ENCODE measurements at regions not wholly inside any gene's neighbourhood (a gene's known extent, or its start where the extent isn't known, plus 50 kb on each side); places are given as distances from the start of the nearest gene placed in this dataset.
"Not testable (repeated sequence)": the region's sequence is repeated elsewhere in the genome, so short reads cannot be mapped to it uniquely, and the experiment has no call there.

DNA sequence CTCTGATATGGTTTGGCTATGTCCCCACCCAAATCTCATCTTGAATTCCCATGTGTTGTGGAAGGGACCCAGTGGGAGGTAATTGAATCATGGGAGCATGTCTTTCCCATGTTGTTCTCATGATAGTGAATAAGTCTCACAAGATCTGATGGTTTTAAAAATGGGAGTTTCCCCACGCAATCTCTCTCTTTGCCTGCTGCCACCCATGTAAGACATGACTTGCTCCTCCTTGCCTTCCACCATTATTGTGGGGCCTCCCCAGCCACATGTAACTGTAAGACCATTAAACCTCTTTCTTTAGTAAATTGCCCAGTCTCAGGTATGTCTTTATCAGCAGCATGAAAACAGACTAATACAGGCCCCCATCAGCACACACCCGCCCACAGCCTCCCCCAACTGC, 356.0 kb upstream of the POU5F2 start:
- H2BK15ac ChIP-seq (ENCODE audit: low read length); H4K8ac ChIP-seq (ENCODE audit: extremely low read depth, insufficient read depth, low read length); H3K9ac ChIP-seq (replicated peaks in 1 of 4; ENCODE audit: extremely low read depth in 1 of 4, low read depth in 3 of 4, low read length in 3 of 4); H3K4ac ChIP-seq (replicated peaks; ENCODE audit: insufficient read length, low read depth, low read length); H4K91ac ChIP-seq (replicated peaks; ENCODE audit: insufficient read length, low read length); H3K23ac ChIP-seq (ENCODE audit: insufficient read length); H3K79me2 ChIP-seq (ENCODE audit: control insufficient read depth in 1 of 2, insufficient read depth in 2 of 2, low read length in 2 of 2); H4K5ac ChIP-seq (ENCODE audit: insufficient read length, low read depth, low read length); H3K79me1 ChIP-seq (ENCODE audit: low read depth, low read length); H3K4me2 ChIP-seq (ENCODE audit: insufficient read depth in 1 of 2, low read depth in 2 of 2, low read length in 2 of 2); H4K20me1 ChIP-seq (replicated peaks in 1 of 2; ENCODE audit: control insufficient read depth in 1 of 2, insufficient read depth in 2 of 2, low read length in 2 of 2); H3K36me3 ChIP-seq (ENCODE audit: control insufficient read depth in 2 of 4, insufficient read depth in 4 of 4, low read length in 3 of 4); H3K14ac ChIP-seq (ENCODE audit: insufficient read length); H2BK120ac ChIP-seq (replicated peaks; ENCODE audit: low read depth, low read length); H2BK12ac ChIP-seq (ENCODE audit: low read depth, low read length); H2AK5ac ChIP-seq (ENCODE audit: low read depth, low read length); H3K9me3 ChIP-seq (ENCODE audit: insufficient read depth in 2 of 2, low read depth in 1 of 2, low read length in 1 of 2); H3K4me1 ChIP-seq (replicated peaks in 1 of 4; ENCODE audit: control insufficient read depth in 3 of 4, insufficient read depth in 4 of 4, low read length in 3 of 4); H2BK5ac ChIP-seq (ENCODE audit: low read depth, low read length); H3K27me3 ChIP-seq (replicated peaks in 1 of 4; ENCODE audit: control insufficient read depth in 3 of 4, extremely low read depth in 1 of 4, insufficient read depth in 3 of 4, low read length in 3 of 4); H2AFZ ChIP-seq (ENCODE audit: low read length); H3K18ac ChIP-seq (ENCODE audit: extremely low read depth, low read length); POLR2A ChIA-PET (ENCODE audit: partially characterized antibody); H2BK20ac ChIP-seq (ENCODE audit: low read length); H3K23me2 ChIP-seq (ENCODE audit: low read depth, low read length); DNase-seq (ENCODE audit: low read depth in 1 of 2, low spot score in 2 of 2); FAIRE-seq; H3K4me3 ChIP-seq (ENCODE audit: extremely low read depth in 1 of 4, insufficient read depth in 2 of 4, low read depth in 3 of 4, low read length in 4 of 4); H3K27ac ChIP-seq (ENCODE audit: low read depth, low read length): not testable (repeated sequence)
- H3K56ac ChIP-seq (replicated peaks; ENCODE audit: insufficient read length, low read depth, low read length): peak overlapping the region; percentile 59
- 83% methylated on average over 2 of the region's 2 CpGs; no CpG with 5 or more reads in 1 of the 2 experiments for WGBS, 2 experiments (ENCODE audit: extremely low coverage in 1 of 2, insufficient coverage in 1 of 2, insufficient read length in 1 of 2, insufficient replicate concordance in 2 of 2, low coverage in 1 of 2, low lambda C conversion rate in 2 of 2, missing lambda C conversion rate in 1 of 2)
- CTCF ChIA-PET (ENCODE audit: partially characterized antibody): interaction anchor here (2.6 kb wide), 1 partner anchor 11 kb away, joined by 14 read pairs; no protein-coding TSS in a partner anchor

Measured in H1 (cell line).